ENCODE measurements at regions not wholly inside any gene's neighbourhood (a gene's known extent, or its start where the extent isn't known, plus 50 kb on each side); places are given as distances from the start of the nearest gene placed in this dataset.

DNA sequence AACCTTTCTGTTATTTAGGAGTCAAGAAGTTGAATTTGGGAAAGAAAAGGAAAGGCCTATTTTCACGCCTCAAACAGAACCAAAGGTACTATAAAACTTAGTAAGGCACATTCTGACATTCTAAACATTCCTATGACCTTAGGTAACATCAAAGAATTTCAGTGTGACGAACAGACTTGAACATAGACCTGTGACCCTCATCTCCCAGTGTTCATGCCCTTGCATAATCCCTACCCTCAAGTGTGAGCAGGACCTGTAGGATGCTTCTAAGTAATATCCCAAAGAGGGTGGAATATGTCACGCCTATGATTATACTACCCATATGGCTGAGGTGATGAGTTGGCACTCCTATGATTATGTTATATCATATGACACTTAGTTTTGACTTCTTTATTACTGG lies 540.9 kb downstream of the KIF4B start:
- TF ChIP-seq CHD1 (IDR thresholded peaks at IDR 0.05; ENCODE audit: low read depth, low read length) = no peak
- no peak for TF ChIP-seq CEBPB (IDR thresholded peaks at IDR 0.05; ENCODE audit: low read depth, low read length)
- no peak for TF ChIP-seq RFX5 (IDR thresholded peaks at IDR 0.05; ENCODE audit: low read depth, low read length)
- TF ChIP-seq, protein P1, sequence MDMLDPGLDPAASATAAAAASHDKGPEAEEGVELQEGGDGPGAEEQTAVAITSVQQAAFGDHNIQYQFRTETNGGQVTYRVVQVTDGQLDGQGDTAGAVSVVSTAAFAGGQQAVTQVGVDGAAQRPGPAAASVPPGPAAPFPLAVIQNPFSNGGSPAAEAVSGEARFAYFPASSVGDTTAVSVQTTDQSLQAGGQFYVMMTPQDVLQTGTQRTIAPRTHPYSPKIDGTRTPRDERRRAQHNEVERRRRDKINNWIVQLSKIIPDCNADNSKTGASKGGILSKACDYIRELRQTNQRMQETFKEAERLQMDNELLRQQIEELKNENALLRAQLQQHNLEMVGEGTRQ (IDR thresholded peaks at IDR 0.05; ENCODE audit: low read depth, low read length) = no peak
- no peak for TF ChIP-seq BHLHE40 (IDR thresholded peaks at IDR 0.05; ENCODE audit: low read depth, low read length)
- TF ChIP-seq MAFK (IDR thresholded peaks at IDR 0.05; ENCODE audit: low read depth, low read length) = no peak
- TF ChIP-seq, protein P2, sequence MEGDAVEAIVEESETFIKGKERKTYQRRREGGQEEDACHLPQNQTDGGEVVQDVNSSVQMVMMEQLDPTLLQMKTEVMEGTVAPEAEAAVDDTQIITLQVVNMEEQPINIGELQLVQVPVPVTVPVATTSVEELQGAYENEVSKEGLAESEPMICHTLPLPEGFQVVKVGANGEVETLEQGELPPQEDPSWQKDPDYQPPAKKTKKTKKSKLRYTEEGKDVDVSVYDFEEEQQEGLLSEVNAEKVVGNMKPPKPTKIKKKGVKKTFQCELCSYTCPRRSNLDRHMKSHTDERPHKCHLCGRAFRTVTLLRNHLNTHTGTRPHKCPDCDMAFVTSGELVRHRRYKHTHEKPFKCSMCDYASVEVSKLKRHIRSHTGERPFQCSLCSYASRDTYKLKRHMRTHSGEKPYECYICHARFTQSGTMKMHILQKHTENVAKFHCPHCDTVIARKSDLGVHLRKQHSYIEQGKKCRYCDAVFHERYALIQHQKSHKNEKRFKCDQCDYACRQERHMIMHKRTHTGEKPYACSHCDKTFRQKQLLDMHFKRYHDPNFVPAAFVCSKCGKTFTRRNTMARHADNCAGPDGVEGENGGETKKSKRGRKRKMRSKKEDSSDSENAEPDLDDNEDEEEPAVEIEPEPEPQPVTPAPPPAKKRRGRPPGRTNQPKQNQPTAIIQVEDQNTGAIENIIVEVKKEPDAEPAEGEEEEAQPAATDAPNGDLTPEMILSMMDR (conservative IDR thresholded peaks at IDR 0.05; ENCODE audit: low read depth, low read length) = no peak
- no peak for TF ChIP-seq RCOR1 (IDR thresholded peaks at IDR 0.05; ENCODE audit: insufficient replicate concordance, low read length)
- no peak for TF ChIP-seq SMC3 (IDR thresholded peaks at IDR 0.05; ENCODE audit: low read depth, low read length)
- TF ChIP-seq, protein P3, sequence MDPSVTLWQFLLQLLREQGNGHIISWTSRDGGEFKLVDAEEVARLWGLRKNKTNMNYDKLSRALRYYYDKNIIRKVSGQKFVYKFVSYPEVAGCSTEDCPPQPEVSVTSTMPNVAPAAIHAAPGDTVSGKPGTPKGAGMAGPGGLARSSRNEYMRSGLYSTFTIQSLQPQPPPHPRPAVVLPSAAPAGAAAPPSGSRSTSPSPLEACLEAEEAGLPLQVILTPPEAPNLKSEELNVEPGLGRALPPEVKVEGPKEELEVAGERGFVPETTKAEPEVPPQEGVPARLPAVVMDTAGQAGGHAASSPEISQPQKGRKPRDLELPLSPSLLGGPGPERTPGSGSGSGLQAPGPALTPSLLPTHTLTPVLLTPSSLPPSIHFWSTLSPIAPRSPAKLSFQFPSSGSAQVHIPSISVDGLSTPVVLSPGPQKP (IDR thresholded peaks at IDR 0.05; ENCODE audit: borderline replicate concordance, low read depth, low read length) = no peak
- TF ChIP-seq MAZ (IDR thresholded peaks at IDR 0.05; ENCODE audit: borderline replicate concordance, low read depth, low read length) = no peak
- no peak for TF ChIP-seq NFE2L2 (IDR thresholded peaks at IDR 0.05; ENCODE audit: low read depth, low read length)
- no peak for TF ChIP-seq FOS (IDR thresholded peaks at IDR 0.05; ENCODE audit: low read depth, low read length)
- TF ChIP-seq RAD21 (IDR thresholded peaks at IDR 0.05; ENCODE audit: low read length) = no peak
- Histone ChIP-seq H4K5ac (ENCODE audit: low read depth, low read length) (no peak overlapping the region), H4K8ac (ENCODE audit: low read depth in 2 of 2, low read length in 2 of 2) (no peak overlapping the region), H3K9me1 (ENCODE audit: insufficient read depth, low read length) (no peaks in the 10 kb centered on the region), H3K56ac (ENCODE audit: extremely low read depth, insufficient read depth, low read length) (no peak overlapping the region), H2BK15ac (ENCODE audit: low read depth, low read length) (no peak overlapping the region), H4K91ac (ENCODE audit: insufficient read depth, low read depth, low read length) (no peak overlapping the region), H3K27ac (ENCODE audit: insufficient read depth, low read length) (no peak overlapping the region), H3K36me3 (ENCODE audit: control insufficient read depth, insufficient read depth, low read length) (no peaks in the 10 kb centered on the region), H2AK5ac (ENCODE audit: low read depth, low read length) (no peak overlapping the region), H3K4me3 (ENCODE audit: insufficient read depth, low read depth, low read length) (no peak overlapping the region), H4K20me1 (ENCODE audit: insufficient read depth, low read length) (no peaks in the 10 kb centered on the region), H3K4me1 (ENCODE audit: control insufficient read depth, insufficient read depth, low read length) (no peaks in the 10 kb centered on the region), H3K4ac (ENCODE audit: low read depth, low read length) (no peak overlapping the region), H3K14ac (replicated peaks; ENCODE audit: low read depth, low read length) (no peak overlapping the region), H2BK5ac (ENCODE audit: low read depth, low read length, poor library complexity, severe bottlenecking) (no peak overlapping the region), H3K4me2 (ENCODE audit: low read depth, low read length) (no peak overlapping the region), H3K9ac (ENCODE audit: low read depth, low read length) (no peak overlapping the region), H3K18ac (ENCODE audit: low read depth, low read length) (no peak overlapping the region), H2AFZ (replicated peaks; ENCODE audit: low read length, poor library complexity) (no peak overlapping the region), H3K27me3 (ENCODE audit: control insufficient read depth, insufficient read depth, low read length) (no peaks in the 10 kb centered on the region), H3K79me1 (ENCODE audit: low read depth in 1 of 2, low read length in 2 of 2) (no peaks in the 10 kb centered on the region), H3K9me3 (ENCODE audit: control insufficient read depth, insufficient read depth, low read length) (no peaks in the 10 kb centered on the region), H2AK9ac (replicated peaks; ENCODE audit: low read depth, low read length, poor library complexity) (no peak overlapping the region), H2BK20ac (ENCODE audit: low read depth, low read length) (no peak overlapping the region), H2BK120ac (ENCODE audit: low read depth, low read length) (no peak overlapping the region), H3K23ac (ENCODE audit: low read depth, low read length) (no peak overlapping the region)
- DNase-seq (no peak), ATAC-seq (ENCODE audit: low read depth) (no peak)
- intact Hi-C loops (cut with micrococcal nuclease) = no loop called here
- in situ Hi-C loops (cut with MboI; ENCODE audit: low sequenced_read_pairs) = no loop called here
- ChIA-PET CTCF (no interaction called here), POLR2A (ENCODE audit: unreplicated experiment) (no interaction called here)
- dilution Hi-C loops (cut with HindIII; ENCODE audit: low sequenced_read_pairs, unreplicated experiment) = no loop called here
- no CpG with 5 or more reads among the region's 3 CpGs for WGBS, 2 experiments (ENCODE audit: extremely low coverage in 2 of 2, insufficient read length in 1 of 2)
- BruUV-seq (replicated peaks) = no TSS peak
